HepG2 (cell line): ENCODE measurements at regions not wholly inside any gene's neighbourhood (a gene's known extent, or its start where the extent isn't known, plus 50 kb on each side); places are given as distances from the start of the nearest gene placed in this dataset.

Experiments used
- BCL3 ChIP-seq: sonication (generic); formaldehyde crosslinking; IDR thresholded peaks from 2 replicates; pipeline ENCODE4 v1.5.1; 2020; ENCODE audit warnings: mild to moderate bottlenecking, missing genetic modification reagents, moderate library complexity
- E2F1 ChIP-seq: sonication (generic); formaldehyde crosslinking; IDR thresholded peaks from 2 replicates; pipeline ENCODE4 v1.5.0; 2020; ENCODE audit warnings: missing genetic modification reagents
- NCOA2 ChIP-seq: sonication (generic); formaldehyde crosslinking; IDR thresholded peaks from 2 replicates; pipeline ENCODE4 v1.8.0; 2022; ENCODE audit warnings: inconsistent platforms
- RAD21 ChIP-seq: fragments of 450-650 bp; formaldehyde crosslinking; IDR thresholded peaks from 2 replicates; pipeline ENCODE4 v1.5.0; 2020; ENCODE audit warnings: mild to moderate bottlenecking
- THAP8 ChIP-seq: sonication (generic); formaldehyde crosslinking; IDR thresholded peaks from 2 replicates; pipeline ENCODE4 v1.5.1; 2020; ENCODE audit warnings: missing genetic modification reagents, mild to moderate bottlenecking, borderline replicate concordance
- ZNF256 ChIP-seq: sonication (generic); formaldehyde crosslinking; conservative IDR thresholded peaks from 2 replicates; pipeline ENCODE4 v1.4.0; 2020; ENCODE audit warnings: missing genetic modification reagents
- ZNF407 ChIP-seq: sonication (generic); formaldehyde crosslinking; IDR thresholded peaks from one replicate; pipeline ENCODE4 v1.5.1; 2020; ENCODE audit warnings: mild to moderate bottlenecking, missing genetic modification reagents; ENCODE audit errors: not compliant biosample characterization
- ZNF563 ChIP-seq: sonication (generic); formaldehyde crosslinking; IDR thresholded peaks from 2 replicates; pipeline ENCODE4 v1.8.0; 2022; ENCODE audit warnings: mild to moderate bottlenecking, moderate library complexity, missing genetic modification reagents
- ZNF570 ChIP-seq: sonication (generic); formaldehyde crosslinking; IDR thresholded peaks from 2 replicates; pipeline ENCODE4 v1.4.0; 2020; ENCODE audit warnings: mild to moderate bottlenecking, missing genetic modification reagents, borderline replicate concordance

- TF ChIP-seq ZNF563 (CRISPR knock-in tag) (no peak), E2F1 (CRISPR knock-in tag) (no peak), RAD21 (CRISPR knock-in tag) (no peak), THAP8 (no peak), ZNF407 (CRISPR knock-in tag) (no peak), NCOA2 (CRISPR knock-in tag) (no peak), ZNF256 (CRISPR knock-in tag) (no peak), ZNF570 (CRISPR knock-in tag) (no peak), BCL3 (CRISPR knock-in tag) (no peak)
These were observed 293.5 kb downstream of the SOX2 start (continued) for GRCh38 chr3:182005219-182005618.
